Astrocyte (in vitro differentiated cells and primary cell): ENCODE measurements at regions not wholly inside any gene's neighbourhood (a gene's known extent, or its start where the extent isn't known, plus 50 kb on each side); places are given as distances from the start of the nearest gene placed in this dataset.

Experiments used
- EZH2 ChIP-seq: IDR thresholded peaks from 2 replicates; pipeline ENCODE4 v1.6.1; 2012; ENCODE audit warnings: mild to moderate bottlenecking, low read length, inconsistent platforms; ENCODE audit not compliant: insufficient read depth
- TF ChIP-seq, protein P1 (sequence below): IDR thresholded peaks from 2 replicates; pipeline ENCODE4 v1.5.1; 2011; ENCODE audit warnings: low read depth, mild to moderate bottlenecking, inconsistent platforms, low read length, moderate library complexity; ENCODE audit not compliant: insufficient read depth

GRCh38 chr11:81220146-81220895, 1513.3 kb downstream of the FAM181B start:
- TF ChIP-seq, protein P1, sequence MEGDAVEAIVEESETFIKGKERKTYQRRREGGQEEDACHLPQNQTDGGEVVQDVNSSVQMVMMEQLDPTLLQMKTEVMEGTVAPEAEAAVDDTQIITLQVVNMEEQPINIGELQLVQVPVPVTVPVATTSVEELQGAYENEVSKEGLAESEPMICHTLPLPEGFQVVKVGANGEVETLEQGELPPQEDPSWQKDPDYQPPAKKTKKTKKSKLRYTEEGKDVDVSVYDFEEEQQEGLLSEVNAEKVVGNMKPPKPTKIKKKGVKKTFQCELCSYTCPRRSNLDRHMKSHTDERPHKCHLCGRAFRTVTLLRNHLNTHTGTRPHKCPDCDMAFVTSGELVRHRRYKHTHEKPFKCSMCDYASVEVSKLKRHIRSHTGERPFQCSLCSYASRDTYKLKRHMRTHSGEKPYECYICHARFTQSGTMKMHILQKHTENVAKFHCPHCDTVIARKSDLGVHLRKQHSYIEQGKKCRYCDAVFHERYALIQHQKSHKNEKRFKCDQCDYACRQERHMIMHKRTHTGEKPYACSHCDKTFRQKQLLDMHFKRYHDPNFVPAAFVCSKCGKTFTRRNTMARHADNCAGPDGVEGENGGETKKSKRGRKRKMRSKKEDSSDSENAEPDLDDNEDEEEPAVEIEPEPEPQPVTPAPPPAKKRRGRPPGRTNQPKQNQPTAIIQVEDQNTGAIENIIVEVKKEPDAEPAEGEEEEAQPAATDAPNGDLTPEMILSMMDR: no peak
- TF ChIP-seq EZH2: no peak
